Sigmoid colon (tissue), 3 donors: ENCODE measurements at regions not wholly inside any gene's neighbourhood (a gene's known extent, or its start where the extent isn't known, plus 50 kb on each side); places are given as distances from the start of the nearest gene placed in this dataset.

ENCODE experiments used
- CTCF ChIP-seq, 4 experiments: fragments of 450-650 bp in 3 of 4; fragments of 200-600 bp in 1 of 4; IDR thresholded peaks; one replicate each; pipeline ENCODE4 v1.5.1; 2016 to 2019; ENCODE audit warnings: antibody characterized with exemption in 4 of 4, mild to moderate bottlenecking in 3 of 4, moderate library complexity in 2 of 4
- POLR2A ChIP-seq, 2 donors: fragments of 450-650 bp; IDR thresholded peaks; one replicate each; pipeline ENCODE4 v1.6.1; 2016; ENCODE audit warnings: antibody characterized with exemption in 2 of 2, mild to moderate bottlenecking in 2 of 2, moderate library complexity in 2 of 2

- no peak for TF ChIP-seq CTCF (IDR thresholded peaks at IDR 0.05)
- TF ChIP-seq POLR2A (IDR thresholded peaks at IDR 0.05) = no peak
Observed at GRCh38 chr11:23539556-23539955, 679.3 kb upstream of the CCDC179 start.
